ENCODE measurements at regions not wholly inside any gene's neighbourhood (a gene's known extent, or its start where the extent isn't known, plus 50 kb on each side); places are given as distances from the start of the nearest gene placed in this dataset.
A peak's percentile ranks its signal among the peaks of the same experiment; 100 is the strongest.

- no peak for DNase-seq (ENCODE audit: low read depth)
Measured at GRCh38 chr3:107897471-107898061, 193.3 kb downstream of the CD47 start.

DNA sequence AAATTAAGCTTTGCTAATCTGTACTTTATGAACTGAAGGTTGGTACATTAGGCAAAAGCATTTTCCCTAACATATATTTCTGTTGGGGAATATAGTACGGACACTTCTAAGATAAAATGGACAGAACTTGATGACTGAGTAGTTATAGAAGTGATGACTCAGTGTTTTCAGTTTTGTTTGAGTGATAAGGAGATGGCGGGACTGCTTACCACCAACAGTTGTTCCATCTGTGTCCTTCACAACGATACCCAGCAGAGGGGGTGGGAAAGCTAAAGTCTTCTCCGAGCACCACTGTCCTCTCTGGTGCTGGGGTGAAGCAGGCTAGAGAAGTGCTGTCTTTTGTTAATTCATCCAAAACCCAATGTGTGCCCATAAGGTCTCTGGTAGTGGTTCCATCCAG, 195.8 kb downstream of the CD47 start:
- no peak for DNase-seq (ENCODE audit: low read depth)

- DNase-seq (ENCODE audit: low read depth): no peak
Measured at GRCh38 chr3:107892955-107893624, 197.7 kb downstream of the CD47 start.

GRCh38 chr3:107884719-107885460, 205.9 kb downstream of the CD47 start:
- DNase-seq (ENCODE audit: low read depth): peak; percentile 34

- DNase-seq (ENCODE audit: low read depth): no peak
Measured at GRCh38 chr3:107884028-107884427, 206.8 kb downstream of the CD47 start.

GRCh38 chr3:107882881-107883280, 207.9 kb downstream of the CD47 start:
- no peak for DNase-seq (ENCODE audit: low read depth)

GRCh38 chr3:107882261-107882660, 208.6 kb downstream of the CD47 start:
- no peak for DNase-seq (ENCODE audit: low read depth)

DNA sequence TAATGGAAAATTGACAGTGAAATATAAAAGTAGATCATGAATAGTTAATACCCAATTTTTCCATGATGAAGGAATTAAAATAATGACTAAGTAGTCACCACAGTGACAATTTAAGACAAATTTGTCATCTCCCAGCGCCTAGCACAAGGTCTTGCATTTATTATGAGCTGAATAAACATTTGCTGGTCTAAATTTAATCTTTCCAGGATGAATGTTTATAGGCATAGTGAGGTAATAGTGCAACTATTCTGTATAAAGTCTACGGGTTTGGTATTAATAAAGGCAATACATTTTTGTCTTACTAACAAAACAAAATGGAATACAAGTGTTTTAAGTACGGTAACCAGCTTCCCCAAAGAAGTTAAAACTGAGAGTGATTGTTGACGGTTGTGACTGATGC, 209.3 kb downstream of the CD47 start:
- DNase-seq (ENCODE audit: low read depth): no peak

- DNase-seq (ENCODE audit: low read depth): no peak
Measured at GRCh38 chr3:107880702-107881101, 210.1 kb downstream of the CD47 start.

GRCh38 chr3:107877936-107878335, 212.9 kb downstream of the CD47 start:
- DNase-seq (ENCODE audit: low read depth): no peak

GRCh38 chr3:107870943-107871638, 219.7 kb downstream of the CD47 start:
- no peak for DNase-seq (ENCODE audit: low read depth)

DNA sequence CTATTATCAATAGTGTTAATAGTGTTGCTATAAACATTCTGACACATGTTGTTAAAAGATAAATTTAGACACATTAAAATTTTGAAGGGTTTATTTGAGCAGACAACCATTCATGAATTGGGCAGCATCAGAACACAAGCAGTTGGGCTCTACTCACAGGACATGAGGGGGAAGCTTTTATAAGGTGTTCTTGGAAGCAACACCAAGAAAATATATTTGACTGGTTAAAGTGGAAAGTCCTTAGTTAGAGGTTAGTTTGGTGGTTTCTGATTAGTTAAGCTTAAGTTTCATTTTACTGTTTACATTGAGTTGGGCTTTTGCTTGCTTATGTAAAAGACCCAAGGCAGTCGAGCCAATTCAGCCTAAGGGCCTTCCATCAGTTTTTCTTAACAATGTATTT, 220.7 kb downstream of the CD47 start:
- DNase-seq (ENCODE audit: low read depth): no peak

- no peak for DNase-seq (ENCODE audit: low read depth)
Measured at GRCh38 chr3:107868449-107868848, 222.4 kb downstream of the CD47 start.

DNA sequence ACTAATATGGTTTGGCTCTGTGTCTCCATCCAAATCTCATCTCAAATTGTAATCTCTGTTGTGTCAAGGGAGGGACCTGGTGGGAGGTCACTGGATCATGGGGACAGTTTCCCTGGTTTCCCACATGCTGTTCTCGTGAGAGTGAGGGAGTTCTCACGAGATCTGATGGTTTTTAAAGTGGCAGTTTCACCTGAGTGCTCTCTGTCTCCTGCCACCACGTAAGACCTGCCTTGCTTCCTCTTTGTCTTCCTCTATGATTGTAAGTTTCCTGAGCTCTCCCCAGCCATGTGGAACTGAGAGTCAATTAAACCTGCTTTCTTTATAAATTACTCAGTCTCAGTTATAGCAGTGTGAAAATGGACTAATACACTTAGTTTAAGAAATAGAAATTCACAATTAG, 228.9 kb downstream of the CD47 start:
- DNase-seq (ENCODE audit: low read depth): no peak

DNA sequence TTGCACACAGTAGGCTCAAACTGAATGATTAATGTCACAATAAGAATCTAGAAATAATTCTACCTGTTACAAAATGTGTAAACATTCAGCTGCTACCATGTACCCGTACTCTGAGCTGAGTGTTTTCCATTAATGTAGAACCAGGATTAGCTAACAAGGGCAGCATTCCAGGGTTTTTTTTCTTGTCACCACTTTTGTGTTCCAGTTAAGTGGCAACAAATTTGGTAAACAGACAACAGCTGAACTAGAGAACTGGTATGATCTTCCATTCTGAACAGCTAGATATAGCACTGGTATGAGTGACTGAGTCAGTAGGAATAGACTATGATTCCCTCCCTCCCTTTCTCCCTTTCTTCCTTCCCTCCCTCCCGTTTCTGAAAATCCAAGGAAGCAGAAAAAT, 229.4 kb downstream of the CD47 start:
- DNase-seq (ENCODE audit: low read depth): no peak

All from iris pigment epithelial cell (primary cell).